ENCODE measurements at regions not wholly inside any gene's neighbourhood (a gene's known extent, or its start where the extent isn't known, plus 50 kb on each side); places are given as distances from the start of the nearest gene placed in this dataset.

DNA sequence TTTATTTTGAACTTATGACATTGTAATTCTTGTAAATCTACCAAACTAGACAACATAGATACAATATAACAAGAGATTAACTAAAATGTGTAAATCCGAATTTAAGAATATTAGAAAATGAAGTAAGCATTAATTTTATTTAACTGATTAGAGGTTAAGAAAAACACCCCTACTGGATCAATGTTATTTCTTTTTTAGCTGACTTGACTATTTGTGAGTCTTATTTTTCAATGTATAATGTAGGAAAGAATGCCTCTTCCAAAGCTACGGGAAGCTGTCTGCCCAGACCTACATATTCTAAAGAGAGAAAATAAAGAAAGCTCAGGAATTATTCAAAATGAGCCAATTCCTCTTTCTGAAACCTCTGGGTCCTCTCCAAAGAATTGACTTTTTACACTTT, 490.8 kb upstream of the CDH7 start:
- 0% methylated on average over 2 of the region's 2 CpGs for WGBS (ENCODE audit: low lambda C conversion rate)

GRCh38 chr18:65259403-65259802, 491.4 kb upstream of the CDH7 start:
- WGBS (ENCODE audit: low lambda C conversion rate): 0% methylated on average over 2 of the region's 2 CpGs
- Histone ChIP-seq H3K27ac (ENCODE audit: extremely low read length, insufficient read depth, low read length) (no peak overlapping the region), H3K9me3 (ENCODE audit: low read length) (no peaks in the 10 kb centered on the region), H3K4me1 (ENCODE audit: insufficient read depth, low read length) (no peaks in the 10 kb centered on the region), H3K4me2 (ENCODE audit: low read depth, low read length) (no peak overlapping the region), H3K4me3 (replicated peaks in 1 of 3; ENCODE audit: insufficient read depth in 1 of 3, low read depth in 2 of 3, low read length in 3 of 3) (no peak overlapping the region), H4K20me1 (ENCODE audit: insufficient read depth, low read length) (no peaks in the 10 kb centered on the region), H3K9ac (ENCODE audit: insufficient read depth, low read depth, low read length) (no peak overlapping the region), H3K27me3 (ENCODE audit: control insufficient read depth in 1 of 2, insufficient read depth in 2 of 2, low read length in 2 of 2) (no peaks in the 10 kb centered on the region), H3K79me2 (ENCODE audit: insufficient read depth, low read length) (no peaks in the 10 kb centered on the region), H3K36me3 (replicated peaks in 1 of 2; ENCODE audit: control insufficient read depth in 1 of 2, insufficient read depth in 2 of 2, low read length in 2 of 2) (no peaks in the 10 kb centered on the region), H2AFZ (ENCODE audit: low read length) (no peak overlapping the region)
- intact Hi-C loops (cut with micrococcal nuclease; ENCODE audit: unreplicated experiment): no loop called here
- ATAC-seq: no peak
- ChIA-PET CTCF (ENCODE audit: low intra/inter-chr PET ratio, low total read pairs) (no interaction called here), POLR2A (no interaction called here)
- TF ChIP-seq EZH2 (conservative IDR thresholded peaks at IDR 0.05; ENCODE audit: low read depth, low read length) (no peak), ATF7 (IDR thresholded peaks at IDR 0.05) (no peak), ATF7 (CRISPR knock-in tag; IDR thresholded peaks at IDR 0.05) (no peak)
- FAIRE-seq: no peak
- no peak for DNase-seq (ENCODE audit: low spot score)
- BruUV-seq (replicated peaks): no TSS peak
- in situ Hi-C loops (cut with HindIII; ENCODE audit: extremely low pct_ligation_motif_present, low pct_unique_long_range_greater_than_20kb): no loop called here

More for the DNA sequence above, 490.8 kb upstream of the CDH7 start:
- no peaks in the 10 kb centered on the region for H3K4me1 ChIP-seq (ENCODE audit: insufficient read depth, low read length)
- H3K9ac ChIP-seq (ENCODE audit: insufficient read depth, low read depth, low read length): no peak overlapping the region
- FAIRE-seq: no peak
- ChIA-PET POLR2A (no interaction called here), CTCF (ENCODE audit: low intra/inter-chr PET ratio, low total read pairs) (no interaction called here)
- no peak for ATAC-seq
- no peak for DNase-seq (ENCODE audit: low spot score)
- no peak overlapping the region for H3K4me2 ChIP-seq (ENCODE audit: low read depth, low read length)
- H3K27me3 ChIP-seq (ENCODE audit: control insufficient read depth in 1 of 2, insufficient read depth in 2 of 2, low read length in 2 of 2): no peaks in the 10 kb centered on the region
- H3K36me3 ChIP-seq (replicated peaks in 1 of 2; ENCODE audit: control insufficient read depth in 1 of 2, insufficient read depth in 2 of 2, low read length in 2 of 2): no peaks in the 10 kb centered on the region
- H3K9me3 ChIP-seq (ENCODE audit: low read length): no peaks in the 10 kb centered on the region
- BruUV-seq (replicated peaks): no TSS peak
- no peak overlapping the region for H2AFZ ChIP-seq (ENCODE audit: low read length)
- in situ Hi-C loops (cut with HindIII; ENCODE audit: extremely low pct_ligation_motif_present, low pct_unique_long_range_greater_than_20kb) (no loop called here), intact Hi-C loops (cut with micrococcal nuclease; ENCODE audit: unreplicated experiment) (no loop called here)
- H3K27ac ChIP-seq (ENCODE audit: extremely low read length, insufficient read depth, low read length): no peak overlapping the region
- TF ChIP-seq, protein P1, sequence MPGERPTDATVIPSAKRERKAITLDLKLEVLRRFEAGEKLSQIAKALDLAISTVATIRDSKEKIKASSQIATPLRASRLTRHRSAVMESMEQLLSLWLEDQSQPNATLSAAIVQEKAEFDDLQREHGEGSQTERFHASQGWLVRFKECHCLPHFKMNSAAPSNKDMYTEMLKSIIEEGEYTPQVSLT (CRISPR knock-in tag; IDR thresholded peaks at IDR 0.05; ENCODE audit: borderline replicate concordance, low read depth): no peak
- peak; percentile 86 for TF ChIP-seq MAFF (IDR thresholded peaks at IDR 0.05; ENCODE audit: low read depth, low read length)
- TF ChIP-seq RELA (CRISPR knock-in tag; IDR thresholded peaks at IDR 0.05): no peak
- peak; percentile 64 to 89; a peak in 3 of 4 replicates for TF ChIP-seq MAFK (conservative IDR thresholded peaks at IDR 0.05 in 1 of 2, IDR thresholded peaks at IDR 0.05 in 1 of 2; ENCODE audit: low read length in 2 of 2)
- H3K79me2 ChIP-seq (ENCODE audit: insufficient read depth, low read length): no peaks in the 10 kb centered on the region
- no peaks in the 10 kb centered on the region for H4K20me1 ChIP-seq (ENCODE audit: insufficient read depth, low read length)
- H3K4me3 ChIP-seq (replicated peaks in 1 of 3; ENCODE audit: insufficient read depth in 1 of 3, low read depth in 2 of 3, low read length in 3 of 3): no peak overlapping the region
